ENCODE measurements at regions not wholly inside any gene's neighbourhood (a gene's known extent, or its start where the extent isn't known, plus 50 kb on each side); places are given as distances from the start of the nearest gene placed in this dataset.

DNA sequence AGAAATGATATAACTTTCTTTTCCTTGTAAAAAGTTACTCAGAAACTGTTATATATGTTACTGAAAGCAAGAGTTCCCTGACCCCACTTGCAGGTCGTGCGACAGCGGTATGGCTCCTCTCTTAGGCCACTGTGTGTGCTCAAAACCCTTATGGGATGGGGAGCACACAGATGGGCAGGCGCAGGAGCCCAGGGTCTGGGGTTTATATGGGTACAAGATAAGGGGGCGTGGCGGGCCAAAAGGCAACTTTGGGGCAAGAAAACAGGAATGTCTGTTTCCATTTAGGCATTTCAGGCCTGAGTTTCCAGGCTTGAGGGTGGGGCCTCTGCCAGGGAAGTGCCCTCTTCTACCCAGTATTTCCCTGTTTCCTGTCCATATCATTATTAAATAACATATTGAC lies 736.5 kb downstream of the VGLL3 start:
- no peak for DNase-seq

DNA sequence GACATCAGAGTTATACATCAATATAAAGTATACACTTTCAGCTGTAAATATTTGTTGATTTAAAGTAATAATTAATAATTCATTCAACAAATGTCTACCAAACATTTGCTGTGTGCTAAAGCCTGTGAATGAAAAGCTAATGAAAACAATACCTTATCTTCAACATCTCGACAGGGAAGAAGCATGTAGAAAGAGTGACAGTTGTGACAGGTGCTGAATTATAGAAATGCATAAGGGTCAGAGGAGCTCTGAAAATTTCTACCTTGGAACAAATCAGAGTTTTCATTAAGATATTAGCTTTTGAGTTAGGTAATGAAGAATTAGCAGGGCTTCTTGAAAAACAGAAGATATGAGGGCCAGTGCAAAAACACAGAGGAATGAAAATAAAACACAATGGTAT lies 739.2 kb downstream of the VGLL3 start:
- no peak for DNase-seq

- DNase-seq = no peak
Observed at GRCh38 chr3:86249833-86250232, 741.1 kb downstream of the VGLL3 start.

DNA sequence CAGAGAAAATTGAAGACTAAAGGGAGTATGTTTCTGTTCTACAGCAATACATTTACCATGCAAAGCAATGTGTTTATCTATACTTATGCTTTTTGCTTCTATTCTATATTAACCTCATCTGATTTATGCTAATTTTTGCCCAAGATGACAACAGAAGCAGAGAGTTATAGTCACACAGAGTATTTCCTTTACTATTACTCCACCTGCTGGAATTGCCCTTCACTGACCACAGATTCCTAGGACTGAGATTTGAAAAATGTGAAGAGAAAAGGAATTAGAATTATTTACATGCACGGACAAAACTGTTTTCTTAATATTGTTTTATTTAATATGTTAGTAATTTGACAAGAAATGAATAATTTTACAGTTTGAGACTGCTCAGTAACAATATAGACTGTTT lies 745.6 kb downstream of the VGLL3 start:
- no peak for DNase-seq

DNA sequence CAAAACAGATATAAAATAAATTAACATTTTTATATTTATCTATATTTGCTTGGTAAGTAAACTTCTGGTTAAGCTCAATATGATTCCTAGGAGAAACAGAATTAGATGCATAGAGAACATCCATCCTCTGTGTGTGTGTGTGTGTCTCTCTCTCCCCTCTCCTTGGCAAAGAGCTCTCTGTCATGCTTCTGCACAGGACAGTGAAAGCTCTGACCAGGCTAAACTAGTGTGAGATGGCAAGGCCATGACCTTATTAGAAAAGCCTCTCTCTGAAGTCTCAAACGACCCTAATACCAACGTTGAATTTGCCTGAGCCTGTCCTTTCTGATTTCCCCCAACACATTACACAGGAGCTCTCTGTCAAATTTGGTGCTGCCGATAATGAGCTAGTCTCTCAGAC lies 746.0 kb downstream of the VGLL3 start:
- DNase-seq = no peak

DNA sequence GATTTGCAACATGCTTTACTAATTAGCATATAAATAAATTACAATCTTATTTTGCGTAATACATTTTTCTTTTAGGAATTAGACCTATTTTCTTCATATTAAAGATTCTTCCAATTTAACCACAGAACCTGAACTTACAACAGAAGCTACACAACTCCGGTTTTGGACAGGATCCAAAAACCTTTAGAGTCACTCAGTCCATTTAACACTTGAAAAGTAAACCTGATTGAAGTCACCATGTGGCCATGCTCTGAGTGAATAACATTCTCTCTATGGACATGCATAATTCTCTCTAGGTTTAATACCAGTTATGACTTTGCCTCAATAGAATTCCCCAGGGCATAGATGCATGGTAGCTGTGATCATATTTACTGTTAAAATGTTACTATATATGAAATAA lies 751.0 kb downstream of the VGLL3 start:
- no peak for DNase-seq

DNA sequence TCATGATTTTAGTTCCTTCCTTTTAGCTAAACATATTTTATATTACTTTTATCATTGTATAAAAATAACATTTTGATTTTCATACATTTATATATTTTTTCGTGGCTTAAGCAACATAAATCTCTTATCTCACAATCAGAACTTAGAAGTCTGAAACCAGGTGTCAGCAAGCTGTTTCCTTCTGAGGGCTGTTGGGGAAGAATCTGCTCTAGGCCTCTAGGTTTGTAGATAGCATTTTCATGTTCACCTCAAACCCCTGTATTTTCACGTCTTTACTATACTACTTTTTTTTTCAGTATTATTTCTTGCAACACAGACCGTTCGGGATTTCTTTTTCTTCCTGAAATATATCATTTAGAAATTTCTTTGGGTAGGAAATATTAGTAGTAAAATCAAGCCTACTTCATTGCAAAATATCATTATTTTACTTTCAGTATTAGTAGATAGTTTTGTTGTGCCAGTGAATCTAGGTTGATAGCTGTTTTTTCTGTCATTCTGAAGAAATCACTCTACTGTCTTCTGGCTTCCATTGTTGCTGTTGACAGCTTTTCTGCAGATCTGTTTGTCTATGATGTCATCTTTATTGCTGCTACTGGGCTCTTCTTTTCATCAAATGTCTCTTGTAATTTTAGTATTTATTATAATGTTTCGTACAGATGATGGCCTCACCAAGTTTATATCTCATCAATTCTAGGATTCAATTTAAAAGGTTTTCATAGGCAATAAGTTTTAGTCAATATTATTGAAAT lies 756.3 kb downstream of the VGLL3 start:
- no peak for DNase-seq

DNA sequence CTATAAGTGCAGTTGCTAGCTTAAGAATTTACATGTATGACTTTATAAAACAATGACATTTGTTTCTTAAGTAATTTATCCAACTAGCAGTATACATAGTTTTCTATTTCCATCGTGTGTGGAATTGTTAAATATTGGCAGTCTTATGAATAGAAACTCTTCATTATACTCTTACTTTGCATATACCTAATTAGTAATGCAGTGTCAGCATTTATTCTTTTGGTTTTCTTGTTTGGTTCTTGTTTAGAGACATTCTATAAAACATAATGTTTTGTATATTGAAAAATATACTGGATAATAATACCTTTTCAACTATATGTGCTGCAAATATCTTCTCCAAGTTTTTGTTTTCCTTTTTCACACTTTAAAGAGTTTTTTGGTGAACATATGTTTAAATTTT lies 760.2 kb downstream of the VGLL3 start:
- DNase-seq = no peak

DNA sequence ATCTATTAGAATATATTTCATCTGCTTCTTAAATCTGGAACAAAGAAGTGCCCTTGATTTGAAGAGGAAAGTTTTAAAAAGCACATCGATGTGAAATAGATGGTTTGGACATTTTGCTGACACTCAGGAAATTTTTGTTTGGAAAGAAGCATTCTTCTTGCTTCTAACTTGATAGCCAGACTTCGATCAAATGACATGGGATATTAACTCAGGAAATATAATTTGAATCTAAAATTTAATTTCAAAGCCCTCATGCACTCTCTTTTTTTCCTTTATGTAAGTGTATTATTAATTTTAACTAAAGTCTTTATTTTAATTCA lies 761.2 kb downstream of the VGLL3 start:
- no peak for DNase-seq

DNA sequence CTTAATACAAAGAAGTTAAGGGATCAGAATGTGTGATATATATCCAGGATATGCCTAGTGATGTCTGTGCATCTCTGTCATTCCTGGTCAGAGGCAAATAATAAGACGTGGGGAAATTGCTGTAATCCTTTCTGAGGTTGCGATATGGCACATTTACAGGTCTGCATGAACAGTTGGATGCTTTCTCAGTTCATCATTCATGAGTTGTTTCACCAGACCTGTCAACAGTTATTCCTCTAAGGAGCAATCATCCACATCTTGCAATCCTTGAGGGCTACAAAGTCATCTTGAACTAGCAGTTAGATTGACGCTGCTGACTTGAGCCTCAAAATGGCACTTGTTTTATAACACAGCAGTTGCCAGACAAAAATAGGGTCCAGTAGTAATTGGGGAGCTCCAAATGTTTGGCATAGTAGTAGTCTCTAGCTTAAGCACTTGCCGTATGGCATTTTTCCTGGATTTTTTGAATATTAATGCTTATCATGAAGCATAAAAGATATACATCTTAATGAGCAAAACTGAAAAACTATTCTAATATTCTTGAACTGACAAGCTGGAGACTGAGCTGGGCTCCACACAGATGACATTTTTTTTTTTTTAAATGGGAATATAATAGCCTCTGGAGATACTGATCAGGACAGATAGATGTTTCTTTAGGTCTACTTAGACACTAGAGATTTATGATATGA lies 761.7 kb downstream of the VGLL3 start:
- no peak for DNase-seq

DNA sequence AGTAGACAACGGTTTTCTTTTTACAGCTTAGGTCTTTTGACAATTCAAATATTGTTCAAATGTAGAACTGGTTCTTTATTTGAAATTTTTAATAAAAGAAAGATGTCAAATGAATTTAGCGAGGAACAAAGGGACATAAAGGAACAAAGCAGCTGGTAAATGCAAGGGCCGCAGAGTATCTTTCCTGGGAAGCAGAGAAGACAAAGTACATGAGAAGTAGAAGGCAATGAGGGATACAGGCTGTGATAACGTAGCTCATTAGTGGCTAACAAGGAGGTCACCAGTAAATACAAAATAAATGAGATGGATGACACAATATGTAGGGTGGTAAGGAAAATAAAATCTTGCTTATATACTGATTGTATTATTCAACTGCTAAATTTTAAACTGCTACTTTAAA lies 762.8 kb downstream of the VGLL3 start:
- no peak for DNase-seq

- no peak for DNase-seq
Observed at GRCh38 chr3:86225461-86225860, 765.5 kb downstream of the VGLL3 start.

GRCh38 chr3:86221601-86222000 lies 769.3 kb downstream of the VGLL3 start:
- no peak for DNase-seq

- no peak for DNase-seq
Observed at GRCh38 chr3:86208772-86209171, 782.2 kb downstream of the VGLL3 start.

DNA sequence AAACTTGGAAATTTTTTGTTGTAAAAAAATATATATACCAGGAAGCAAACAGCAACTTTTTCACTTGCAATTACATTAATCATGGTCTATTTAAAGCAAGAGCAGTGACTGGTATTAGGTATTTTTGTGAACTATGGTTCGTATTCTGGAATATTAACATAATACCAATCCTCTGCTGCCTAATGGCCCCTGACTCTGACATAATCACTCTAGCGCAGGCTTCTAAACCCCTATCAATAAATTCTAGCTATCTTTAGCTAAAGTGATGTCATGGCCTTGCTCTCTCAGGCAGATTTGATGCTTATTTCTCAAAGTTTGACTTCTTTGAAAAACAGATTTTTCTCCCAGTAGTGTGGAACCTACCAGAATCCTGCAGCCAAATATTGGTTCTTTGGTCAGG lies 808.3 kb downstream of the VGLL3 start:
- no peak for DNase-seq

DNA sequence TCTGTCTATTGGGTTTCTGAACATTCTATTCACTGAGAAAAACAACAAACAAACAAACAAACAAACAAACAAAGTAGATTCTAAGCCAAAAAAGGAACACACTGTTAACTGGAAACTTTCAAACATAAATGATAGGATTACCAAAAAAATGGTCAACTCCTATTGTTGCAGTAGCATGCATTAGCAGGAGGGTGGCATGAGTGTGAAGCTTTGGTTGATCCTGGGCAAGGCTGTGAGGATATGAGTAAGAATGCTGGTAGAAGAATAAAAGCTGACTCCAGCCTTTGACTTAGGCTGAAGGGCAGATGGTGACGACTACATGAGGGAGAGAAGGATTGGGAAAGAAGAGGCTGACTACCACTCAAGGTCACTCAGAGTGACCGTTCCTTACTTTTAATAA lies 810.3 kb downstream of the VGLL3 start:
- no peak for DNase-seq

- DNase-seq = no peak
Observed at GRCh38 chr3:86178095-86178494, 812.9 kb downstream of the VGLL3 start.

GRCh38 chr3:86176445-86176784 lies 814.5 kb downstream of the VGLL3 start:
- no peak for DNase-seq

DNA sequence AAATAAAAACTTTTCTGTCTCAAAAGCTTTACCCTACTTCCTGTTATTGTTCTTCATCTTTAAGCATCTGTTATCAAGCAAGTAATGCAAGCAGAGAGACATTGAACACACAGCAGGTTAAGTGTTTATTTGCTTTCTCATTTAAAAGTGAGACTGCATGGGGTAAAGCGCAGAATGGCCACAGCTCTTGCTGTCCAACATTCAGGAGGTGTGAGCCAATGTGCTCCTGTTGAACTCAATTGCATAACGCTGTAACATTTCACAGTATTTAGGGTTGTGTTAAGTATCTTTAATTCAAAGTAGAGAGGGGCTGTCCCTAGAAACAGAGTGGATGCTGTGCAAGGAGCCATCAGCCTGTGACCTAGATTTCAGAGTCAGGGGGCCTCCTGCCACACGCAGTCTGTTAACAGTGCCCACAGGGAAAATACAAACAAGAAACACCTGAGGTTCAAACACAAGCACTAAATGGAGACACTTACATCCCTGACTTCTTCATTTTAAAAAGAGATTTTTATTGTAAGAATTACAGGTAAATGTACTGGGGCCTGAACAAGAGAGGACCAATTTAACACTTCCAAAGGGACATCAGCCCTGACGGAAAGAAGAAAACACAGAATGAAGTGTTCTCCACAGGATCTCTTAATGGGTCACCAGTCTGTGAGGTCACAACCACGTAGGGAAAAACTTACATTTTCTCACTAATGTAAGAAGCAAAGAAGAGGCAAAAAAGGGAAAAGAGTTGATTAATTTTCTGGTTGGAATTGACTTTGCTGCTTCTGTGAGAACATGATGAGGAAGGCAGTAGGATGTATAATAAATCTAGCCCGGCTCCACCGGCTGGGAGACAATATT lies 815.1 kb downstream of the VGLL3 start:
- DNase-seq = no peak

DNA sequence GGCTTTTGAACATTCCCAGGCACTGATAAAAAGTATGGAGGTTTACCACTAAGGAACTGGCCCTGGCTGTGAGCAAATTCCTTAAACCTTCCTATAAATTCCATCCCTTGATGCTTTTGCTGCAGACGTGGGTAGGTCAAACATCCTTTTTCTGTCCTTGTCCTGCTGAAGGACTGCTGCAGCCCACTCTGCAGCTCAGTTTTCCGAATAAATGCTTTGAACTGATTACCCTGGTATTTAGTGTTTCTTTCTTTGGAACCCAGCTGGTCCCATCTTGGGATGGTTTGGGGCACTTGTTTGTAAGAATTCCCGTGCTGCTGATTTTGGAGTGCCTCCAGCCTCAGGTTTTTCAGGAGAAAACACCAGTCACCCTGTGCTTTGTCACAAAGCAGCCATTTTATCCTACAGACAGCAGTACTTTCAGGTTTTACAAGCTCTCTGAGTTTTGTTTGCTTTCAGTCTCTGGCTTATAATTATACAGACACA lies 815.9 kb downstream of the VGLL3 start:
- no peak for DNase-seq

DNA sequence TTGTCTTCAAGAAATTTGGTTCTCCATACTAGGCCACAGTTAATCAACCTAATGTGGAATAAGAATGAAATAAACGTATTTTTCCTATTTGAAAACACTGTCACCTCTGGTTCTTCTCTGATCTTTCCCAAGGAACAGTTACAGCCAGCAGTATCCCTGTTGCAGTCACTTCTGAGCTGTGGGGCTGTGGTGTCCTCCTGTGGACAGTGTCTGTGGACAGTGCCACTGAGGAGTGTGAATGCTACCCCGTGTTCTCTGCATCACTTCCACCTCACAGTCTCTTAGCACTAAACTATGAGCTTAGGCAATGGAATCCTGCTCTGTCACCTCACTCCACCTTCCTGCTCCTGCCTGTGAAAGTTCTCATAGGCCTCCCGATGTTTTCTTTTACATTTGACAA lies 817.5 kb downstream of the VGLL3 start:
- DNase-seq = no peak

GRCh38 chr3:86168512-86168911 lies 822.4 kb downstream of the VGLL3 start:
- DNase-seq = no peak

- no peak for DNase-seq
Observed at GRCh38 chr3:86162521-86162920, 828.4 kb downstream of the VGLL3 start.

GRCh38 chr3:86161493-86161892 lies 829.5 kb downstream of the VGLL3 start:
- DNase-seq = no peak

Measured in activated CD4-positive, alpha-beta T cell treated with anti-CD3 and anti-CD28 coated beads, Interleukin-2, Interleukin-6, amounts not matched to agents 100 ng/mL and 50 ng/mL, durations not matched to agents 16 hours and 8 hours (primary cell).